Suprapubic skin (tissue), 4 donors: ENCODE measurements at regions not wholly inside any gene's neighbourhood (a gene's known extent, or its start where the extent isn't known, plus 50 kb on each side); places are given as distances from the start of the nearest gene placed in this dataset.

Experiments used
- DNase-seq, 2 donors: peaks; one replicate each; pipeline ENCODE4 v3.0.0-alpha.2; 2019; ENCODE audit warnings: low spot score in 2 of 2
- H3K27ac ChIP-seq: fragments of 200-600 bp; sonication (generic); one replicate; pipeline ENCODE4 v1.5.1; 2019
- H3K27me3 ChIP-seq: fragments of 200-600 bp; sonication (generic); one replicate; pipeline ENCODE4 v1.5.1; 2019
- H3K36me3 ChIP-seq: fragments of 200-600 bp; sonication (generic); one replicate; pipeline ENCODE4 v1.5.1; 2019
- H3K4me1 ChIP-seq: fragments of 200-600 bp; sonication (generic); one replicate; pipeline ENCODE4 v1.5.1; 2019
- H3K4me3 ChIP-seq: fragments of 200-600 bp; sonication (generic); one replicate; pipeline ENCODE4 v1.5.1; 2019; ENCODE audit warnings: mild to moderate bottlenecking
- H3K9me3 ChIP-seq: fragments of 200-600 bp; sonication (generic); one replicate; pipeline ENCODE4 v1.5.1; 2019
- CTCF ChIP-seq, 2 donors: fragments of 200-600 bp in 1 of 2; fragments of 450-650 bp in 1 of 2; sonication (generic) in 1 of 2; IDR thresholded peaks; one replicate each; pipeline ENCODE4 v1.5.1; 2016 to 2019; ENCODE audit warnings: antibody characterized with exemption in 2 of 2, mild to moderate bottlenecking in 1 of 2, moderate library complexity in 1 of 2
- EP300 ChIP-seq: sonication (generic); formaldehyde crosslinking; IDR thresholded peaks from one replicate; pipeline ENCODE4 v1.6.1; 2017; ENCODE audit warnings: antibody characterized with exemption
- POLR2A ChIP-seq, 2 donors: fragments of 450-650 bp; IDR thresholded peaks; one replicate each; pipeline ENCODE4 v1.6.1; 2017; ENCODE audit warnings: antibody characterized with exemption in 2 of 2, mild to moderate bottlenecking in 2 of 2, moderate library complexity in 2 of 2
- POLR2AphosphoS5 ChIP-seq, 3 donors: sonication (generic); formaldehyde crosslinking; IDR thresholded peaks; one replicate each; pipeline ENCODE4 v1.6.1; 2017; ENCODE audit warnings: antibody characterized with exemption in 3 of 3
- WGBS: methylation state at CpG from one replicate; pipeline ENCODE4 v1.1.5; 2018; 5-methylcytosine and 5-hydroxymethylcytosine counted together

GRCh38 chr13:81791641-81792040, 1450.7 kb upstream of the SPRY2 start:
- no peaks in the 10 kb centered on the region for H3K27me3 ChIP-seq
- H3K4me1 ChIP-seq: no peaks in the 10 kb centered on the region
- no peak overlapping the region for H3K27ac ChIP-seq
- no peak for DNase-seq
- no peaks in the 10 kb centered on the region for H3K9me3 ChIP-seq
- TF ChIP-seq POLR2AphosphoS5 (IDR thresholded peaks at IDR 0.05) (no peak), POLR2A (IDR thresholded peaks at IDR 0.05) (no peak), CTCF (IDR thresholded peaks at IDR 0.05) (no peak), EP300 (no peak)
- no peaks in the 10 kb centered on the region for H3K36me3 ChIP-seq
- H3K4me3 ChIP-seq: no peak overlapping the region
- WGBS: 40% methylated on average over 1 of the region's 1 CpG

- TF ChIP-seq CTCF (IDR thresholded peaks at IDR 0.05) (no peak), POLR2A (IDR thresholded peaks at IDR 0.05) (no peak), EP300 (no peak), POLR2AphosphoS5 (IDR thresholded peaks at IDR 0.05) (no peak)
- no peak overlapping the region for H3K4me3 ChIP-seq
- no peaks in the 10 kb centered on the region for H3K36me3 ChIP-seq
- H3K4me1 ChIP-seq: no peaks in the 10 kb centered on the region
- no peak for DNase-seq
- H3K9me3 ChIP-seq: no peaks in the 10 kb centered on the region
- 73% methylated on average over 3 of the region's 3 CpGs for WGBS
- no peaks in the 10 kb centered on the region for H3K27me3 ChIP-seq
- no peak overlapping the region for H3K27ac ChIP-seq
Observed at GRCh38 chr13:81781471-81781870, 1440.5 kb upstream of the SPRY2 start.

GRCh38 chr13:81779876-81780275, 1439.0 kb upstream of the SPRY2 start:
- Histone ChIP-seq H3K4me1 (no peaks in the 10 kb centered on the region), H3K4me3 (no peak overlapping the region), H3K36me3 (no peaks in the 10 kb centered on the region), H3K27ac (no peak overlapping the region), H3K9me3 (no peaks in the 10 kb centered on the region), H3K27me3 (no peaks in the 10 kb centered on the region)
- TF ChIP-seq CTCF (IDR thresholded peaks at IDR 0.05): no peak
- no peak for DNase-seq

DNA sequence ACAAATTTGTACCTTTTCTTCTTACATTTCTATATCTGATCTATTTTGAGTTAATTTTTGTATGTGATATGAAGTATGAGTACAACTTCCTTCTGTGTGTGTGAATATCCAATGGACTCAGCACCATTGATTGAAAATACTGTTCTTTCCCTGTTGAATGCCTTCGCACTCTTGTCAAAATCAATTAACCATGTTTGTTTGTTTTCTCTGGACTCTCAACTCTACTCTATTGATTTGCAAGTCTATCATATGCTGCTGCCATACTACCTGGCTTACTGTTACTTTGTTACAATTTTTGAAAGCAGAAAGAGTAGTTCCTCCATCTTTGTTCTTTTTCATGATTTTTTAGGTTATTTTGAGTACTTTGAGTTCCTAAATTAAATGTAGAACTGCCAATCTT, 1437.4 kb upstream of the SPRY2 start:
- Histone ChIP-seq H3K9me3 (no peaks in the 10 kb centered on the region), H3K4me1 (no peaks in the 10 kb centered on the region), H3K27me3 (no peaks in the 10 kb centered on the region), H3K27ac (no peak overlapping the region), H3K36me3 (no peaks in the 10 kb centered on the region), H3K4me3 (no peak overlapping the region)
- no peak for TF ChIP-seq EP300
- TF ChIP-seq CTCF (IDR thresholded peaks at IDR 0.05): no peak
- TF ChIP-seq POLR2AphosphoS5 (IDR thresholded peaks at IDR 0.05): no peak
- no peak for TF ChIP-seq POLR2A (IDR thresholded peaks at IDR 0.05)
- no peak for DNase-seq
- WGBS: 100% methylated on average over 1 of the region's 1 CpG

DNA sequence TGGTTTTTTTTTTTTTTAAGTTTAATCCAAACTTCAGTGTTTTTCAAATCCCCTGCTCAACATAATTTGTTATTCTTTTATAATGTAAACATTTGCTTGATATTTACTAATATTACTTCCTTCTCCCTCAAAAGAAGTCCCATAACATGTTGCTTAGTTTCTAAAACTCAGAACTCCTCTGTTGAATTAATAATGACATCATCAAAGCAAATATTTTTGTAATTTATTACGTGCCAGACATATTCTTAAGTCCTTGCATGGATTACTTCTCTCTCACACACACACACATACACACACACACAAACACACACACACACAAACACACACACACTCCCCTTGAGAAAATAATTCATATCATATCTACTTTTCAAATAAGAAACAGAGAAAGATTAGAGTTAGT, 1432.3 kb upstream of the SPRY2 start:
- H3K27me3 ChIP-seq: no peaks in the 10 kb centered on the region
- 33% methylated on average over 1 of the region's 1 CpG for WGBS
- H3K36me3 ChIP-seq: no peaks in the 10 kb centered on the region
- H3K4me1 ChIP-seq: no peaks in the 10 kb centered on the region
- no peak overlapping the region for H3K27ac ChIP-seq
- H3K4me3 ChIP-seq: no peak overlapping the region
- H3K9me3 ChIP-seq: no peaks in the 10 kb centered on the region
- DNase-seq: no peak
- no peak for TF ChIP-seq EP300
- no peak for TF ChIP-seq POLR2AphosphoS5 (IDR thresholded peaks at IDR 0.05)
- no peak for TF ChIP-seq POLR2A (IDR thresholded peaks at IDR 0.05)

GRCh38 chr13:81771951-81772350, 1431.0 kb upstream of the SPRY2 start:
- no peaks in the 10 kb centered on the region for H3K9me3 ChIP-seq

More at GRCh38 chr13:81771951-81772350, 1431.0 kb upstream of the SPRY2 start:
- WGBS: 71% methylated on average over 2 of the region's 2 CpGs
- TF ChIP-seq CTCF (IDR thresholded peaks at IDR 0.05) (no peak), POLR2AphosphoS5 (IDR thresholded peaks at IDR 0.05) (no peak), POLR2A (IDR thresholded peaks at IDR 0.05) (no peak), EP300 (no peak)
- no peaks in the 10 kb centered on the region for H3K36me3 ChIP-seq
- no peak for DNase-seq
- H3K27ac ChIP-seq: no peak overlapping the region
- H3K4me1 ChIP-seq: no peaks in the 10 kb centered on the region
- no peaks in the 10 kb centered on the region for H3K27me3 ChIP-seq
- no peak overlapping the region for H3K4me3 ChIP-seq
